Lower leg skin (tissue), 3 donors: ENCODE measurements at regions not wholly inside any gene's neighbourhood (a gene's known extent, or its start where the extent isn't known, plus 50 kb on each side); places are given as distances from the start of the nearest gene placed in this dataset.

Experiments used
- POLR2A ChIP-seq, 2 donors: fragments of 450-650 bp; IDR thresholded peaks; one replicate each; pipeline ENCODE4 v1.6.1; 2016 to 2017; ENCODE audit warnings: antibody characterized with exemption in 2 of 2, mild to moderate bottlenecking in 1 of 2, moderate library complexity in 1 of 2
- TF ChIP-seq, protein P1 (sequence below), 3 donors: fragments of 450-650 bp; IDR thresholded peaks; one replicate each; pipeline ENCODE4 v1.5.1; 2016; ENCODE audit warnings: antibody characterized with exemption in 3 of 3, mild to moderate bottlenecking in 3 of 3, moderate library complexity in 2 of 3

DNA sequence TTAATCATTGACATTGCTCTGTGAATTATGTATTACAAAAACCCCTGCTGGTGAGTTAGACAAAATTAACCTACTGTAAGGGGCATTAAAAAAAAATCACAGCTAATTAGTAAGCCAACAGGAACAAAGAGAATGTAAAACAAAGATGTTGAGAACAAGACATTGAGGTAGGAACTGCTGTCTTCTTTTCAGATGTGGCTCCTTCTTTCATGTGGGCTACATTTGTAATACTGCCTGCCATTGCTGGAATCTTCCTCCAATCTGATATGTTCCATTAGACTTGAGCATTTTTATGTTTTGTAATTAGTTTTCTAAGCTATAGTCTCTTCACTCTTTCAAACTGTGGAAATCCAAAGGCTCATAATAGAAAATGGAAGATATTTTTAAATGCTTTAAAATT, 353.0 kb downstream of the ADGRL2 start:
- TF ChIP-seq, protein P1, sequence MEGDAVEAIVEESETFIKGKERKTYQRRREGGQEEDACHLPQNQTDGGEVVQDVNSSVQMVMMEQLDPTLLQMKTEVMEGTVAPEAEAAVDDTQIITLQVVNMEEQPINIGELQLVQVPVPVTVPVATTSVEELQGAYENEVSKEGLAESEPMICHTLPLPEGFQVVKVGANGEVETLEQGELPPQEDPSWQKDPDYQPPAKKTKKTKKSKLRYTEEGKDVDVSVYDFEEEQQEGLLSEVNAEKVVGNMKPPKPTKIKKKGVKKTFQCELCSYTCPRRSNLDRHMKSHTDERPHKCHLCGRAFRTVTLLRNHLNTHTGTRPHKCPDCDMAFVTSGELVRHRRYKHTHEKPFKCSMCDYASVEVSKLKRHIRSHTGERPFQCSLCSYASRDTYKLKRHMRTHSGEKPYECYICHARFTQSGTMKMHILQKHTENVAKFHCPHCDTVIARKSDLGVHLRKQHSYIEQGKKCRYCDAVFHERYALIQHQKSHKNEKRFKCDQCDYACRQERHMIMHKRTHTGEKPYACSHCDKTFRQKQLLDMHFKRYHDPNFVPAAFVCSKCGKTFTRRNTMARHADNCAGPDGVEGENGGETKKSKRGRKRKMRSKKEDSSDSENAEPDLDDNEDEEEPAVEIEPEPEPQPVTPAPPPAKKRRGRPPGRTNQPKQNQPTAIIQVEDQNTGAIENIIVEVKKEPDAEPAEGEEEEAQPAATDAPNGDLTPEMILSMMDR (IDR thresholded peaks at IDR 0.05): no peak
- TF ChIP-seq POLR2A (IDR thresholded peaks at IDR 0.05): no peak
